PC-9 (cell line): ENCODE measurements at regions not wholly inside any gene's neighbourhood (a gene's known extent, or its start where the extent isn't known, plus 50 kb on each side); places are given as distances from the start of the nearest gene placed in this dataset.

Experiments used
- CTCF ChIP-seq: fragments of 200-600 bp; sonication (generic); conservative IDR thresholded peaks from 2 replicates; pipeline ENCODE4 v1.6.1; 2017; ENCODE audit warnings: mixed run types, antibody characterized with exemption, mild to moderate bottlenecking, moderate library complexity
- EZH2 ChIP-seq: fragments of 200-600 bp; sonication (generic); IDR thresholded peaks from 2 replicates; pipeline ENCODE4 v1.8.0; 2017; ENCODE audit warnings: antibody characterized with exemption, low read depth

- TF ChIP-seq CTCF, result no peak
- no peak for TF ChIP-seq EZH2
Measured at GRCh38 chr14:98510392-98510791, 761.6 kb downstream of the BCL11B start.
